Transverse colon (tissue), 4 donors: ENCODE measurements at regions not wholly inside any gene's neighbourhood (a gene's known extent, or its start where the extent isn't known, plus 50 kb on each side); places are given as distances from the start of the nearest gene placed in this dataset.

ENCODE experiments used
- CTCF ChIP-seq, 5 experiments: fragments of 200-600 bp in 3 of 5; fragments of 450-650 bp in 2 of 5; sonication (generic) in 3 of 5; IDR thresholded peaks; 1 replicate in 2 of 5; 2 replicates in 3 of 5; pipeline ENCODE4 v1.5.1; 2016 to 2017; ENCODE audit warnings: antibody characterized with exemption in 5 of 5, inconsistent platforms in 3 of 5, mild to moderate bottlenecking in 2 of 5, moderate library complexity in 1 of 5
- POLR2AphosphoS5 ChIP-seq, 3 donors: sonication (generic); formaldehyde crosslinking; IDR thresholded peaks; one replicate each; pipeline ENCODE4 v1.6.1; 2016; ENCODE audit warnings: antibody characterized with exemption in 3 of 3

- TF ChIP-seq POLR2AphosphoS5 (IDR thresholded peaks at IDR 0.05) (no peak), CTCF (IDR thresholded peaks at IDR 0.05) (no peak)
These were observed 382.5 kb downstream of the ETS1 start for GRCh38 chr11:128204898-128205297.
